HG03457 (cell line): ENCODE measurements at regions not wholly inside any gene's neighbourhood (a gene's known extent, or its start where the extent isn't known, plus 50 kb on each side); places are given as distances from the start of the nearest gene placed in this dataset.

ENCODE experiments used
- ATAC-seq: cut with Tn5 transposase; IDR thresholded peaks from one replicate; pipeline ENCODE4 v1.9.1; 2021; ENCODE audit warnings: moderate number of reproducible peaks; ENCODE audit not compliant: unreplicated experiment

DNA sequence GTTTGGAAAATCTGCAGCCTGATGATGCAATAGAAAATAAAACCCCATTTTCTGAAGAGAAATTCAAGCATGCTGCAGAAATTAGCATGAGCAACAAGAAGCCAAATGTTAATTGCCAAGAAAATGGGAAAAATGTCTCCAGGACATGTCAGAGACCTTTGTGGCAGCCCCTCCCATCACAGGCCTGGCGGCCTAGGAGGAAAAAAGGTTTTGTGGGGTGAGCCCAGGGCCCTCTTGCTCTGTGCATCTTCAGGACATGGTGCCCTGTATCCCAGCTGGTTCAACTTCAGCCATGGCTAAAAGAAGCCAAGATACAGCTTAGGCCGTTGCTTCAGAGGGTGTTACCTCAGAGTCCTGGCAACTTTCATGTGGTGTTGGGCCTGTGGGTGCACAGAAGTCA, 775.5 kb upstream of the SEL1L start:
- ATAC-seq, result no peak

DNA sequence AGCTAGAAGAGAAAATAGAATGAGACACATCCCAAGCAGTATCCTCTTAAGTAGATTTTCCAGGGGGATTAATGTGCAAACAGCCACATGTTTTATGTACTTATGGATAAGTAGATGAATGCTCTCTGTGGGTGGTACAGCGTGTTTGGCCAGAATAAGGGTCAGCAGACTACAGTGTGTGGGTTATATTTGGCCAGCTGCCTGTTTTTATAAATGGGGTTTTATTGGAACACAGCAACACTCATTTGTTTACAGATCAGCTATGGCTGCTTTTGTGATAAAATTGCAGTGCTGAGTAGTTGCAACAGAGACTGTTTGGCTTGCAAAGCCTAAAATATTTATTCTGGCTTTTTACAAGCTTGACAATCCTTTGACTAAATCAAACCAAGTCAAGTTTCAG, 780.2 kb upstream of the SEL1L start:
- no peak for ATAC-seq

DNA sequence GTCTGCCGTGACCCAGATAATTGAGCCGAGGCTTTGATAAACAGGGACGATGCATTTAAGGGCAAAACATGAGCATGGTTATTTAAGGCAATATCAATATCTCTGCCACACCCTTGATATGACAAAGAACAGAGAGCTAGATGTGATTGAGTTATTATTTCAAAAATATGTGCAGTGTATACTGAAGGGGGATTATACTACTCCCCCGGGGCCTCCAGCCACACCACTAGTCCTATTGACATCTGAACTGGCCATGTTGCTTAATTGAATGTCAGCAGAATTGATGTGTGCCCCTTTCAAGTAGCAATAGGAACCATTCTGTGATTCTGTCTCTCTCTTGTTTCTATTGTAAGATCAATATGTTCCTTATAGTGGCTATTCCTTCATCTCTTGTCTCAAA, 794.8 kb upstream of the SEL1L start:
- no peak for ATAC-seq

DNA sequence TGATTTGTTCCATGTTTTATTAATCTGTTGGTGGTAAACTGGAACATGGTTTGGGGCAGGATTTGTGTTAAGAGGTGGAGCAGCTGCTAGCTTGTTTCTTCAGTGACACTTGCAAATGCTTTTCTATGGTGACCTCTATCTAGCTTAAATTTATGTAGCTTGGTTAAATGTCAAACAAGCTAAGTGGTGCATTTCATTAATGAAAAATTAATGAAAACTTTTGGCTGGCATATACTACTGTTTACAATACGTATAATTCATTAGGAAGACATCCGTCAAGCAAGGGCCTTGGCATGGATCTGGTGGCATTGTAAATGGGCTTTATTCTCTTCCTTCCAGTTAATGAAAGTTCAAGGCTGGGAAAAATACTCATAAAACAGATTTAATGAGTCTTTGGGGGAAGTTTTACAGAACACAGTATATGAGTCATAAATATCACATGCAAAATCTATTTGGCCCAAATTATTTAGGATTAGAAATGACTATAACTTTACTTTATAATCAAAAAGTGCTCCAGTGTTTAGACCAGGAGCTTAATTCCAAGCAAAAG, 807.7 kb upstream of the SEL1L start:
- no peak for ATAC-seq

GRCh38 chr14:82342596-82342995, 808.9 kb upstream of the SEL1L start:
- ATAC-seq, result no peak

- no peak for ATAC-seq
These were observed 811.5 kb upstream of the SEL1L start for GRCh38 chr14:82345184-82345583.

- ATAC-seq, result no peak
These were observed 820.5 kb upstream of the SEL1L start for GRCh38 chr14:82354126-82354525.

DNA sequence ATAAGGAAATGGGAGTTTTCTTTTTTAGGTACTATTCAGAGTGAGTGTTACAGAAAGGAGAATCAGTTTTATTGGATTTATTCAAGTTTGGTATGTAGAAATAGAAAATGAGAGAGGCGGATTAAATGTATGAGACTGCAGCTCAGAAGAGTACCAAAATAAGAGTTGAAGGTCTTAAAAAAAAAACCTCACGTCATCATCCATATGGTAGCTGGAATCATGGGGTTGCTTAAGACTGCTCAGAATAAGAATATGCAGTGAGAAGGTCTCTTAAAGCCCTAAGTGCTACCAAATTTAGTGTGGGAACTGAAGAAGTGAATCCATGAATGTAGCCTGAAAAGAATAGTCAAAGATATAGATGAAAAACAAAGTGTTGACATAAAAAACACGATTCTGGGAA, 825.5 kb upstream of the SEL1L start:
- no peak for ATAC-seq

DNA sequence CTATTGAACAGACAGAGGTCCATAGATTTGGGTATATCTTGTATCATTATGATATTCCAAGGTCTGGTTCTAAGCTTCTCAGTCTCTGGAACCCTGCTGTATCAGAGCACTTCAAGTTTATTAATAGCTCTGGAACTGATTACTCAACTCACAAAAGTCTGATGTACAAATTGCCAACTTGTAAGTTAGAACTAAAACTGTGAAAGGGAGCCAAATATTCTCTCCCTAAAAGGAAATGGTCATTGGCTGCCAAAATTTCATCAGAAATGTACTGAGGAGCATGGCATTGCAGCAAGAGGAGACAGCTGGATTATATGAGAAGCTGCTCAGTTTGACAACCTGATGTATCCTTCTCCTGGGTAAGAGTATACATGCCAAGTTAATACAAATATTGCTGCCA, 828.8 kb upstream of the SEL1L start:
- ATAC-seq, result no peak

- no peak for ATAC-seq
These were observed 831.8 kb upstream of the SEL1L start for GRCh38 chr14:82365471-82365870.

GRCh38 chr14:82366803-82367202, 833.1 kb upstream of the SEL1L start:
- no peak for ATAC-seq

GRCh38 chr14:82379291-82379690, 845.6 kb upstream of the SEL1L start:
- ATAC-seq, result no peak

DNA sequence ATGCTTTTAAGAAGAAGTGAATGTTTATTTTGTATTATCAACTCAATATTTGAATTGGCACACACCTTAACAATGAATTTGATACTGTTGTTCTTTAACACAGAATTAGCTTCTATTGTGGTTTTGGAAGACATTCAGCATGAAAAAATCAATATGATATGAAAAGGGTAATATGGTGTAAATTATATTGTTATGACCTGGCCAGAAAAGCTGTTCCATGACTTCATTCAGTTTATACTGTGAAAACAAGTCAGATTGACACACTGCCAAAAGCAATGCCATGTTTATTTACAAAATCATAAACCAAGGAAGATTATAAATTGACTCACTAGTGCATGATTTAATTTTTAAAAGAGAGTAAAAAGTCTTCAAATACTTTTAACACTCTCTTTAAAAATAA, 851.4 kb upstream of the SEL1L start:
- no peak for ATAC-seq

DNA sequence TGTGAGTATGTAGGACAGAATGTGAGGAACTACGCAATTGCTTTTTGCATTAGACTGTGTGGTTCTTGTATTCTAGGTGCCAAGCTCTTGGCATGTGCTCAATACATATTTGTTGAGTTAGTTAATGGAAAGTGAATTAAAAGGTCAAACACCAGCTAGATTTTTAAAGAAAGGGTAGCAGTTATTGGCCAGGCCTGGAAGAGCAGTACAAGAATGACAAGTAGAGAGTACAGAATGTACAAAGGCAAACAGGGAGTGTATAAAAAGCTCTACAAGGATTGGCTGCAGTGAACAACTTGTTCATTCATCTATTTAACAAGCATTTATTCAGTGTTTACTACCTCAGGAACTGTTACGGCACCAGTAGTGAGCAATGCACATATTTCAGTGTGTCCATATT, 854.0 kb upstream of the SEL1L start:
- no peak for ATAC-seq

DNA sequence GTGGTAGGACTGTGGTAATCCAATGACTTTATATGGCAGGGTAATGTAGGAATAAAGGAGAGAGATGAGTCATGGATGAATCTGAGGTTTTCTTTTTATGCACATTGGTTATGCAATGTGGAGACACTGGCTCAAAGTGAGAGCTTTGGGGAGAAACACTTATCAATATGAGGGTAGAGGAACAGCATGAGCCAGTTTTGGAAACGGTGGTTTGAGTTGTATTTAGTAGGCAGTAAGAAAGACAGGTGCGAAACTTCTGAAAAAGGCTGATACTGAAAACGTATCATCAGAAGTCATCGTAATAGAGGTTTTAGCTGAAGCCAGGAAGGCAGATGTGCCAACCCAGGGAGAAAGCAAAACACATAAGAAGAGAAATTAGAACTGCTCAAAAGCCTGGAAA, 854.8 kb upstream of the SEL1L start:
- no peak for ATAC-seq

GRCh38 chr14:82390586-82390985, 856.9 kb upstream of the SEL1L start:
- no peak for ATAC-seq

DNA sequence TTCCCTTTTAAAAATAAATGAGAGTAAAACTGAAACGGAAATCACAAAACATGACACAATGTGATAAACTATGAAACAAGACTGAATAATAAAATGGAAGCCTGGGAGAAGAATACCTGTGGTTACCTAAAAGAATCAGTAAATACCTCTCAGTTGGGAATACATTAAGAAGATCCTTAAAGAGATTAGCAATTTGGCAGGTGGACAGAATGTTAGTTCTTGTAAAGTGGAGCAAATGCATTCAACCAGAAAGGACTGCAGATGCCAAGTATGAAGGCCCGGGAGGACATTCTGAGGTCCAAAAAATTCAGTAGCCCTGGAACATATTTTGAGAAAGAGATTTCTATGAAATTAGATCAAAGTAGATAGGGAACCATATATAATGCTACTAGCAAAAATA, 861.3 kb upstream of the SEL1L start:
- ATAC-seq, result no peak

DNA sequence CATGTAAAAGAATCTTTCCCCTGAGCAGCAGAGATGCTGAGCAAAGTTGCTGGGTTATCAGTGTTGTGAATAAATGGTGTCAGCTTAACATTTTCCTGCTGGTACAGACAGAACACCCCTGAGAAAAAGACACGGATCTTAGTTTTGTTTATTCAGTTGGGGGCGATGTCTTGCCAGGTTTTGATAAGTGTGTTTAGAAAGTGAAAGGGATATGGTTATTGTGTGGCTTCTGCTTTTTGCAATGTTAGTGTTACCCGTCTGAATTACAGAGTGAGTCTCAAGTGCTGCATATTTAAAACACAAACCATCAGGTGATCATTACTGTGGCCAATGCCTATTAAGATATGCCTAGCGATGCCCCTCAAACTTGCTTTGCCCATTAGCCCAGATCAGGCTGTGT, 864.6 kb upstream of the SEL1L start:
- ATAC-seq, result no peak

GRCh38 chr14:82403987-82404386, 870.3 kb upstream of the SEL1L start:
- no peak for ATAC-seq

GRCh38 chr14:82410064-82410463, 876.4 kb upstream of the SEL1L start:
- ATAC-seq, result no peak

- ATAC-seq, result no peak
These were observed 877.6 kb upstream of the SEL1L start for GRCh38 chr14:82411298-82411697.

DNA sequence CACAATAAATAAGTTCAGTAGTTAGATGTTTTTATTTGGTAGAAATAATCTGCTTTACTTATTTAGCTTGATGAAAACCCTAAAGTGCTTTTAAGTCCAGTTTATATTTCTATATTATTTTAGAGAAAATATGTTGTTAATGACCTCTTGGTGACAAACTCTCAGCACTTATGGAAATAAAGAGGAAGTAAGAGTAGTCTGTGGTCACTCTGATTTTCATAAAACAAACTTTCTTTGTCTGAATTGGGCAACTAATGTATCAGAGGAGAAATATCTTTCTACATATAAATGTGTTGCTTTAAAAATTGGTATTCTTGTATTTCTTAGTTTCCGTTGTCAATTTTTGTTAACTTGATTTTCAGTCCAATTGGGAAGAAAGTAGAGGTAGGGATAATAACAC, 878.9 kb upstream of the SEL1L start:
- no peak for ATAC-seq

- peak; percentile 67 for ATAC-seq
These were observed 881.3 kb upstream of the SEL1L start for GRCh38 chr14:82414853-82415539.
